Astrocyte (in vitro differentiated cells and primary cell): ENCODE measurements at regions not wholly inside any gene's neighbourhood (a gene's known extent, or its start where the extent isn't known, plus 50 kb on each side); places are given as distances from the start of the nearest gene placed in this dataset.

Experiments
- CTCF ChIP-seq: IDR thresholded peaks from 2 replicates; pipeline ENCODE4 v1.5.1; 2011; ENCODE audit warnings: low read depth, mild to moderate bottlenecking, inconsistent platforms, low read length, moderate library complexity; ENCODE audit not compliant: insufficient read depth
- EZH2 ChIP-seq: IDR thresholded peaks from 2 replicates; pipeline ENCODE4 v1.6.1; 2012; ENCODE audit warnings: mild to moderate bottlenecking, low read length, inconsistent platforms; ENCODE audit not compliant: insufficient read depth

DNA sequence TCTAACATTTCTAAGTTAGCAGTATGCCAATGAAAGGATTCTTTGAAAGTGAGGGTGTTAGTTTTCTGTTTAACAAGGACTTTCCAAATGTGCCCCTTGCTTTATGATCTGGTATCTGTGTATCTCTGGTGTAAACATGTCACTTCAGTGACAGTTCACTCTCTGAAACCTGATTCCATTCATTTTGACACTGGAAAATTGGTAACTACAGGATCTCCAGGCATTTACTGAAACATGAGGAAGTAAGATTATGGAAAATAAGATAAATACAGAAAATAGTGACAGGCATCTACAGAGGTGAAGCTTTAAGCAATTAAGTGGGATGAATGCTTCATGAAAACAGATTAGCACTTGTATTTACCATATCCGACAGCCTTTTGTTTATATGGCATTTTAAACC is 101.6 kb upstream of the MYO16 start:
- no peak for TF ChIP-seq CTCF
- TF ChIP-seq EZH2, result no peak
